ENCODE measurements at regions not wholly inside any gene's neighbourhood (a gene's known extent, or its start where the extent isn't known, plus 50 kb on each side); places are given as distances from the start of the nearest gene placed in this dataset.

GRCh38 chr3:110487840-110488239, 583.8 kb upstream of the NECTIN3 start:
- Histone ChIP-seq H4K8ac (replicated peaks; ENCODE audit: insufficient read length, low read depth, low read length) (no peak overlapping the region), H3K4me2 (ENCODE audit: insufficient read depth, insufficient read length, low read length) (no peak overlapping the region), H3K56ac (ENCODE audit: insufficient read length, low read depth, low read length) (no peak overlapping the region), H2BK20ac (ENCODE audit: low read depth, low read length, poor library complexity, severe bottlenecking) (no peak overlapping the region), H3K27ac (ENCODE audit: insufficient read length, low read depth, low read length) (no peak overlapping the region), H4K20me1 (ENCODE audit: control insufficient read depth, insufficient read depth, insufficient read length) (no peaks in the 10 kb centered on the region), H2AFZ (ENCODE audit: low read length) (no peak overlapping the region), H3K9me3 (ENCODE audit: control insufficient read depth, low read depth, low read length) (no peaks in the 10 kb centered on the region), H3K4ac (ENCODE audit: low read depth, low read length) (no peak overlapping the region), H2BK15ac (ENCODE audit: low read depth, low read length) (no peak overlapping the region), H2BK12ac (ENCODE audit: insufficient read length, low read depth, low read length) (no peak overlapping the region), H3K27me3 (ENCODE audit: insufficient read depth, low read length) (no peaks in the 10 kb centered on the region), H3T11ph (ENCODE audit: low read length) (no peak overlapping the region), H3K18ac (ENCODE audit: insufficient read length, low read depth, low read length) (no peak overlapping the region), H2BK5ac (ENCODE audit: insufficient read length, low read length) (no peak overlapping the region), H3K79me2 (ENCODE audit: insufficient read depth, low read length) (no peaks in the 10 kb centered on the region), H4K91ac (ENCODE audit: insufficient read length, low read depth, low read length) (no peak overlapping the region), H2AK5ac (ENCODE audit: insufficient read length, low read length) (no peak overlapping the region), H3K14ac (ENCODE audit: insufficient read depth, low read length) (no peak overlapping the region), H3K9ac (ENCODE audit: extremely low read depth, insufficient read length, low read length) (no peak overlapping the region), H4K5ac (ENCODE audit: insufficient read length, low read depth, low read length) (no peak overlapping the region), H3K23ac (ENCODE audit: insufficient read length, low read depth, low read length) (no peak overlapping the region), H3K23me2 (ENCODE audit: insufficient read length, low read depth, low read length, poor library complexity, severe bottlenecking) (no peaks in the 10 kb centered on the region), H3K79me1 (ENCODE audit: insufficient read depth, low read depth, low read length, poor library complexity, severe bottlenecking) (no peaks in the 10 kb centered on the region), H3K4me1 (ENCODE audit: insufficient read depth, low read length) (no peaks in the 10 kb centered on the region), H2BK120ac (ENCODE audit: low read depth, low read length, poor library complexity, severe bottlenecking) (no peak overlapping the region)
- no peak for DNase-seq
- Mint-ChIP-seq H3K27ac (no peak overlapping the region), H3K9me3 (peaks cover 30 to 45% of the 10 kb centered on the region in 2 experiments), H3K36me3 (ENCODE audit: insufficient read depth in 1 of 3, low read depth in 3 of 3) (peaks cover 18 to 45% (median 19%) of the 10 kb centered on the region in 3 experiments), H3K27me3 (ENCODE audit: low read depth) (no peaks in the 10 kb centered on the region), H3K4me3 (no peak overlapping the region), H3K4me1 (peaks cover 8 to 12% of the 10 kb centered on the region in 2 experiments)
- no CpG with 5 or more reads among the region's 1 CpG for WGBS (ENCODE audit: extremely low coverage, insufficient read length, low lambda C conversion rate)
- TF ChIP-seq CTCF (conservative IDR thresholded peaks at IDR 0.05): no peak

All from H9 (cell line).